ENCODE measurements at regions not wholly inside any gene's neighbourhood (a gene's known extent, or its start where the extent isn't known, plus 50 kb on each side); places are given as distances from the start of the nearest gene placed in this dataset.

DNA sequence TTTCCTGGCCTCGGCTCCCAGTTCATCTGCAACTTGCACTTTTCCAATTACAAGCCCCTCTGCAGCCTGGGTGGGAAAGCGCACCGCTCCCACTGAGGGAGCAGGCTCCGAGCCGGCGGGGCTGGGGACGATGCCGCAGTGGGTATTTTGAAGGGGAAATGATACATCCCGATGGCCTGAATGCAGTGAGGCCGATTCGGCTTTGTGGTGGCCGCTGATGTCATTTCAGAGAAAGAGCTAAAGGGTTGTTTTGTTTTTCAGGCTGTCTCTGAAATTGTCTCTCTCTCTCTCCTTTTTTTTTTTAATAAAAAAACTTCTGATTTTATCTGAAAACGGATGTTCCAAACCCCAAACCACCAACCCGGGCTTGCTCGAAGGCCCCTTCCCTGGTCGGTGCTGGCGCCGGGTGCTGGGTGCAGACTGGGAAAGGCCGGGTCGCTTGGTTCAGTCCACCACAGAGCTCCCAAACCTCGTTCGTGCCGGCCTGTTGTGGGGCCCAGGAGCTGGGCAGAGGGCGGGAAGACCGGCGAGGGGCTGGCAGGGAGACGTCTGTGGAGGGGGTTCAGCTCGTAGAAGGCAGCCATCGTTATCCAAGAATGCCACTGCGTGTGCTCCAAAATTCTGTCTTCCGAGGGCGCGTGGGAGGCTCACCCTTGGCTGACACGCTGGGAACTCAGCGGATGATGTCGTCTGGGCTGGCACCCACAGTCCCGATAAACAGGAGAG, 102.8 kb downstream of the FOXL1 start:
- Histone ChIP-seq H3K27me3 (ENCODE audit: control insufficient read depth in 4 of 4, insufficient read depth in 4 of 4, low read length in 3 of 4) (peaks cover 0 to 8% (median 0%) of the 10 kb centered on the region in 4 donors), H3K9me3 (ENCODE audit: control insufficient read depth in 4 of 4, low read length in 3 of 4) (peaks cover 0 to 4% (median 3%) of the 10 kb centered on the region in 4 donors), H3K4me1 (ENCODE audit: control insufficient read depth in 4 of 4, insufficient read depth in 4 of 4, low read length in 3 of 4) (no peaks in the 10 kb centered on the region), H3K27ac (ENCODE audit: low read depth in 1 of 2, low read length in 2 of 2) (no peak overlapping the region), H3K9ac (ENCODE audit: low read depth in 1 of 2, low read length in 2 of 2) (no peak overlapping the region), H3K36me3 (ENCODE audit: control insufficient read depth in 4 of 4, insufficient read depth in 3 of 4, low read depth in 1 of 4, low read length in 3 of 4) (no peaks in the 10 kb centered on the region), H3K4me3 (ENCODE audit: low read depth in 1 of 3, low read length in 3 of 3) (no peak overlapping the region)
- TF ChIP-seq, protein P1, sequence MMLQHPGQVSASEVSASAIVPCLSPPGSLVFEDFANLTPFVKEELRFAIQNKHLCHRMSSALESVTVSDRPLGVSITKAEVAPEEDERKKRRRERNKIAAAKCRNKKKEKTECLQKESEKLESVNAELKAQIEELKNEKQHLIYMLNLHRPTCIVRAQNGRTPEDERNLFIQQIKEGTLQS (IDR thresholded peaks at IDR 0.05) = no peak
- TF ChIP-seq HNF4A (conservative IDR thresholded peaks at IDR 0.05) (no peak), FOXA2 (IDR thresholded peaks at IDR 0.05) (no peak)
- TF ChIP-seq, protein P2, sequence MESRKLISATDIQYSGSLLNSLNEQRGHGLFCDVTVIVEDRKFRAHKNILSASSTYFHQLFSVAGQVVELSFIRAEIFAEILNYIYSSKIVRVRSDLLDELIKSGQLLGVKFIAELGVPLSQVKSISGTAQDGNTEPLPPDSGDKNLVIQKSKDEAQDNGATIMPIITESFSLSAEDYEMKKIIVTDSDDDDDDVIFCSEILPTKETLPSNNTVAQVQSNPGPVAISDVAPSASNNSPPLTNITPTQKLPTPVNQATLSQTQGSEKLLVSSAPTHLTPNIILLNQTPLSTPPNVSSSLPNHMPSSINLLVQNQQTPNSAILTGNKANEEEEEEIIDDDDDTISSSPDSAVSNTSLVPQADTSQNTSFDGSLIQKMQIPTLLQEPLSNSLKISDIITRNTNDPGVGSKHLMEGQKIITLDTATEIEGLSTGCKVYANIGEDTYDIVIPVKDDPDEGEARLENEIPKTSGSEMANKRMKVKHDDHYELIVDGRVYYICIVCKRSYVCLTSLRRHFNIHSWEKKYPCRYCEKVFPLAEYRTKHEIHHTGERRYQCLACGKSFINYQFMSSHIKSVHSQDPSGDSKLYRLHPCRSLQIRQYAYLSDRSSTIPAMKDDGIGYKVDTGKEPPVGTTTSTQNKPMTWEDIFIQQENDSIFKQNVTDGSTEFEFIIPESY (IDR thresholded peaks at IDR 0.05) = no peak
- whole genome bisulfite sequencing = 81% methylated on average over 37 of the region's 37 CpGs
- DNase-seq (ENCODE audit: low spot score) = no peak

DNA sequence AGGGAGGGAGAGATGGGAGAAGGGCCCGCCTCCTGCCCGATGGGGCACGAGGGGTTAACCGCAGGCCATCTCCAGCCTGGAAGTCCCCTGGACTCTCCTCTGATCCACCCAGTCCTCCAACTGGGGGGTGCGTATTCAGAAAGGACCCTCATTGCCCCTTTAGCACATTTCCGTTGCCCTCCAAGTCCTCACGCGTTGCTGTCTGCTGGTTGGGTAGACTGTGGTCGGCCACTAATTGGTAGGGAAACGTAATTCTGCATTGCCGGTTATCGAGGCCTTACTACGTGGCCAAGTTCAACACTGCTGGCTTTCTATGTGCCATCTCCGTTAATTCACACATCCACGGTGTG, 103.4 kb downstream of the FOXL1 start:
- Histone ChIP-seq H3K27me3 (ENCODE audit: control insufficient read depth in 4 of 4, insufficient read depth in 4 of 4, low read length in 3 of 4) (peaks cover 0 to 8% (median 0%) of the 10 kb centered on the region in 4 donors), H3K9me3 (ENCODE audit: control insufficient read depth in 4 of 4, low read length in 3 of 4) (peaks cover 0 to 4% (median 3%) of the 10 kb centered on the region in 4 donors), H3K9ac (ENCODE audit: low read depth in 1 of 2, low read length in 2 of 2) (no peak overlapping the region), H3K36me3 (ENCODE audit: control insufficient read depth in 4 of 4, insufficient read depth in 3 of 4, low read depth in 1 of 4, low read length in 3 of 4) (no peaks in the 10 kb centered on the region), H3K4me3 (ENCODE audit: low read depth in 1 of 3, low read length in 3 of 3) (no peak overlapping the region), H3K27ac (ENCODE audit: low read depth in 1 of 2, low read length in 2 of 2) (no peak overlapping the region), H3K4me1 (ENCODE audit: control insufficient read depth in 4 of 4, insufficient read depth in 4 of 4, low read length in 3 of 4) (no peaks in the 10 kb centered on the region)
- DNase-seq (ENCODE audit: low spot score) = no peak
- WGBS = 88% methylated on average over 15 of the region's 15 CpGs
- TF ChIP-seq SP1 (IDR thresholded peaks at IDR 0.05) = no peak
- no peak for TF ChIP-seq YY1 (IDR thresholded peaks at IDR 0.05)

DNA sequence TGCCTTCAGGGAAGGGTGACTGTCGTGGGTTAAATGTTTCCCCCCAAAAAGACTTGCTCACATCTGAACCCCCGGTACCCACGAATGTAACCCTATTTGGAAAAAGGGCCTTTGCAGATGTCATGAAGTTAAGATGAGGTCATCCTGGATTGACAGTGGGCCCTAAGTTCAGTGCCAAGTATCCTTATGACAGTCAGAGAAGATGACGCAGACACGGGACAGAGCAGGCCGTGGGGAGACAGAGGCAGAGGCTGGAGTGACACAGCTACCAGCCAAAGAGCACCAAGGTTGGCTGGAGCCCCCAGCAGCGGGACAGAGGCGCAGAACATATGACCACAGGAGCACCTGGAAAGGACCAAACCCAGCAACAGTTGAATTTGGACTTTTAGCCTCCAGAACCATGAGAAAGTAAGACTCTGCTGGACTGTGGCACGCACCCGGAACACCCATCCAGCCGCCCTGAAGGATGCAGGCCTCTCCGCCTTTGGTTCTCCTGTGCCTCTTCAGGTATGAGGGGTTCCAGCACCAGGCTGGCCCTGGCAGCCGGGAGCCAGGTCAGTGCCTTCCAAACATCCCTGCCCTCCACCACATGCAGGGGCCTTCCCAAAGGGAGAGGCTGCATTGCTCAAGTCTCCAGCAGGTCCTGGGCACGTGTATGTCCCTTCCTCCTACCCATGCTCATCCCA, 104.0 kb downstream of the FOXL1 start:
- no peak for DNase-seq (ENCODE audit: low spot score)
- Histone ChIP-seq H3K36me3 (ENCODE audit: control insufficient read depth in 4 of 4, insufficient read depth in 3 of 4, low read depth in 1 of 4, low read length in 3 of 4) (no peaks in the 10 kb centered on the region), H3K27ac (ENCODE audit: low read depth in 1 of 2, low read length in 2 of 2) (no peak overlapping the region), H3K9me3 (ENCODE audit: control insufficient read depth in 4 of 4, low read length in 3 of 4) (peaks cover 0 to 4% (median 3%) of the 10 kb centered on the region in 4 donors), H3K4me1 (ENCODE audit: control insufficient read depth in 4 of 4, insufficient read depth in 4 of 4, low read length in 3 of 4) (no peaks in the 10 kb centered on the region), H3K4me3 (ENCODE audit: low read depth in 1 of 3, low read length in 3 of 3) (no peak overlapping the region), H3K27me3 (ENCODE audit: control insufficient read depth in 4 of 4, insufficient read depth in 4 of 4, low read length in 3 of 4) (peaks cover 0 to 8% (median 0%) of the 10 kb centered on the region in 4 donors), H3K9ac (ENCODE audit: low read depth in 1 of 2, low read length in 2 of 2) (no peak overlapping the region)
- 77% methylated on average over 14 of the region's 14 CpGs for WGBS
- TF ChIP-seq, protein P3, sequence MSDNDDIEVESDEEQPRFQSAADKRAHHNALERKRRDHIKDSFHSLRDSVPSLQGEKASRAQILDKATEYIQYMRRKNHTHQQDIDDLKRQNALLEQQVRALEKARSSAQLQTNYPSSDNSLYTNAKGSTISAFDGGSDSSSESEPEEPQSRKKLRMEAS (IDR thresholded peaks at IDR 0.05) = no peak
- TF ChIP-seq FOXA2 (IDR thresholded peaks at IDR 0.05) = no peak

DNA sequence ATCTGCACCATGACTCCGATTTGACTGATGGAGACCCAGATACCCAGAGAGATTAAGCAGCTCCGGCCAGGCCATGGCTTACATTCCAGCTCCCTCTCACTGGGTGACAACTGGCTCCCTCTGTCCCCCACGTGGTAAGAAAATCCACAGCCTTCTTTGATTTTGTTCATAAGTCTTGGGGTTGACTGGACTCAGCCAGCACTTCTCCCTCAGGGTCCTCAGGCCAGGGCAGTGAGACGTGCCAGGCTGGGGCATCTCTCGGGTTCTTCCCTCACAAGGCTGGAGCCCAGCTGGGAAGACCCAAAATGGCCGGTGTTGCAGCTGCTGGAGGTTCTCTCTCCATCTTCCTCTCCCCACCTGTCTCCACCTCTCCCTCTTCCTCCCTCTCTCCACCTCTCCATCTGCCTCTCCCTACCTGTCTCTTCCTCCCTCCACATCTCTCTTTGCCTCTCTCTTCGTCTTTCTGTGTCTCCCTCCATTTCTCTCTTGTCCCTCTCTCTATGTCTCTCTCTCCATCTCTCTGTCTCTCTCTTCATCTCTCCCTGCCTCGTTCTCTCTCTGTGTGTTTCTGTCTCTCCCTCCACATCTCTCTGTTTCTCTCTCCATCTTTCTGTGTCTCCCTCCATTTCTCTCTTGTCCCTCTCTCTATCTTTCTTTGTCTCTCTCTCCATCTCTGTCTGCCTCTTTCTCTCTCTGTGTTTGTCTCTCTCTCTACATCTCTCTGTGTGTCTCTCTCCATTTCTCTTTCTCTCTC, 105.3 kb downstream of the FOXL1 start:
- H3K9me3 ChIP-seq (ENCODE audit: control insufficient read depth in 4 of 4, low read length in 3 of 4) = peaks cover 0 to 3% (median 1%) of the 10 kb centered on the region in 4 donors
- H3K4me1 ChIP-seq (ENCODE audit: control insufficient read depth in 4 of 4, insufficient read depth in 4 of 4, low read length in 3 of 4) = no peaks in the 10 kb centered on the region
- 66% methylated on average over 8 of the region's 8 CpGs for WGBS
- no peak overlapping the region for H3K4me3 ChIP-seq (ENCODE audit: low read depth in 1 of 3, low read length in 3 of 3)
- H3K36me3 ChIP-seq (ENCODE audit: control insufficient read depth in 4 of 4, insufficient read depth in 3 of 4, low read depth in 1 of 4, low read length in 3 of 4) = no peaks in the 10 kb centered on the region
- H3K27ac ChIP-seq (ENCODE audit: low read depth in 1 of 2, low read length in 2 of 2) = no peak overlapping the region
- H3K9ac ChIP-seq (ENCODE audit: low read depth in 1 of 2, low read length in 2 of 2) = no peak overlapping the region
- peaks cover 0 to 8% (median 0%) of the 10 kb centered on the region in 4 donors for H3K27me3 ChIP-seq (ENCODE audit: control insufficient read depth in 4 of 4, insufficient read depth in 4 of 4, low read length in 3 of 4)
- no peak for DNase-seq (ENCODE audit: low spot score)
- TF ChIP-seq, protein P4, sequence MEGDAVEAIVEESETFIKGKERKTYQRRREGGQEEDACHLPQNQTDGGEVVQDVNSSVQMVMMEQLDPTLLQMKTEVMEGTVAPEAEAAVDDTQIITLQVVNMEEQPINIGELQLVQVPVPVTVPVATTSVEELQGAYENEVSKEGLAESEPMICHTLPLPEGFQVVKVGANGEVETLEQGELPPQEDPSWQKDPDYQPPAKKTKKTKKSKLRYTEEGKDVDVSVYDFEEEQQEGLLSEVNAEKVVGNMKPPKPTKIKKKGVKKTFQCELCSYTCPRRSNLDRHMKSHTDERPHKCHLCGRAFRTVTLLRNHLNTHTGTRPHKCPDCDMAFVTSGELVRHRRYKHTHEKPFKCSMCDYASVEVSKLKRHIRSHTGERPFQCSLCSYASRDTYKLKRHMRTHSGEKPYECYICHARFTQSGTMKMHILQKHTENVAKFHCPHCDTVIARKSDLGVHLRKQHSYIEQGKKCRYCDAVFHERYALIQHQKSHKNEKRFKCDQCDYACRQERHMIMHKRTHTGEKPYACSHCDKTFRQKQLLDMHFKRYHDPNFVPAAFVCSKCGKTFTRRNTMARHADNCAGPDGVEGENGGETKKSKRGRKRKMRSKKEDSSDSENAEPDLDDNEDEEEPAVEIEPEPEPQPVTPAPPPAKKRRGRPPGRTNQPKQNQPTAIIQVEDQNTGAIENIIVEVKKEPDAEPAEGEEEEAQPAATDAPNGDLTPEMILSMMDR (IDR thresholded peaks at IDR 0.05; ENCODE audit: low read depth, low read length, missing input control) = no peak
- no peak for TF ChIP-seq RXRA (IDR thresholded peaks at IDR 0.05)
- no peak for TF ChIP-seq RAD21 (IDR thresholded peaks at IDR 0.05)
- TF ChIP-seq TAF1 (conservative IDR thresholded peaks at IDR 0.05) = no peak
- no peak for TF ChIP-seq YY1 (IDR thresholded peaks at IDR 0.05)
- TF ChIP-seq, protein P1 (IDR thresholded peaks at IDR 0.05) = no peak

All from liver (tissue), 8 donors.